NCI-H1092 (cell line): ENCODE measurements at regions not wholly inside any gene's neighbourhood (a gene's known extent, or its start where the extent isn't known, plus 50 kb on each side); places are given as distances from the start of the nearest gene placed in this dataset.
A peak's percentile ranks its signal among the peaks of the same experiment; 100 is the strongest.

Experiments
- DNase-seq: peaks from one replicate; lab custom pipeline; 2025; lab: John Stamatoyannopoulos, UW

DNA sequence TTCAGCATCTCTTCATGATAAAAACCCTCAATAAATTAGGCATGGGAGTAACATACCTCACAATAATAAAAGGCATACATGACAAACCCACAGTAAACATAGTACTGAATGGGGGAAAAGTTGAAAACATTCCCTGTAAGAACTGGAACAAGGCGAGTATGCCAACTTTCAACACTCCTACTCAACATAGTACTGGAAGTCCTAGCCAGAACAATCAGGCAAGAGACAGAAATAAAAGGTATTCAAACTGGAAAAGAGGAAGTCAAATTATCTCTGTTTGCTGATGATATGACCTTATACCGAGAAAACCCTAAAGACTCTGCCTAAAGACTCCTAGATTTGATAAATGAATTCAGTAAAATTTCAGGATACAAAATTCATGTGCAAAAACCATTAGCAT is 167.6 kb downstream of the TMEM38B start:
- no peak for DNase-seq

DNA sequence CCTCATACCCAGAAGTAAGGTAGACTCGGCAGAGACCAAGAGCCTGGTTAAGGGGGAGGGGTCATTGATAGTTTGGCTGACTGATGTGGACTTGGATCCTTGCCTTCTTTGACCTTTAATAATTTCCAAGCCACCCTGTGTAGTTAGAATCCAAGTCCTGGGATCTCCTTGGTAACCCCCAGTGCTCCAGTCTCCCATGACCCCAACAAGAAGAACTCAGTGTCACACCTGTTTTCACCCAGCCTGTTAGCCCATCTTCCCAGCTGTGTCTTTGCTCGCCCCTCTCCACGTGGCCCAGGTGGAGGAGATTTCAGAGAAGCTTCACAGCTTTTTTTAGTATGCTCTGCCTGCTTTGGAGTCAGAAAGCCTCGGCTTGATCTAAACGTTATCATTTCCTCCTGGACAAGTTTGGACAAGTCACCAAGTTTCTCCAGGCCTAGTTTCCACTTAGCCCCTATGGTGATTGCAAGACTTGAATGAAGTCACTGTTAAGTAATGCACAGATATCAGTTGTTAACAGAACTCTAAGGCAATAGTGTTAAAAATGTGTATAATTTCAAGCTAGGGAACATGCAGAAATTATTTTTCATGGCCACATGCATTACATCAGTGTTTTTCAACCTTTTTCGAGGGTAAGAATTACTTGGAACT is 170.0 kb downstream of the TMEM38B start:
- DNase-seq, result no peak

- DNase-seq, result no peak
These were observed 170.9 kb downstream of the TMEM38B start for GRCh38 chr9:105865285-105865684.

GRCh38 chr9:105871540-105871939 is 177.2 kb downstream of the TMEM38B start:
- no peak for DNase-seq

DNA sequence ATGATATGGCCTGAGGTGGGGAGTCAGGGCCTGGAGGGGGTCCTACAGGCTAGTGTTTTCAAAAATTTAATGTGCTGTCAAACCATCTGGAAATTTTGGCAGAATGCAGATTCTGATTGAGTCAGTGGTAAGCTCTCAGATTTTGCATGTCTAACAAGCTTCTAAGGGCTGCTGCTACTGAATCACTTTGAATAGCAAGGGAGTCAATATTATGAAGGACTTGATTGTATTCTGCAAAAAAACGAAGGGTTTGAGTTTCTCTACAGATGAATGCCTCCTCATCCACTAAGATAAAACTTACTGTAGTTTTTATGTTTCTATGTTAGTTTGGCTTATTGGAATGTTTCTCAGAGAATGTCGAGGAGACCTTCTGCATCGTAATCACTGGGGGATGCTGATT is 179.5 kb downstream of the TMEM38B start:
- no peak for DNase-seq

- peak; percentile 95 for DNase-seq
These were observed 183.4 kb downstream of the TMEM38B start for GRCh38 chr9:105877721-105878120.

- DNase-seq, result no peak
These were observed 184.8 kb downstream of the TMEM38B start for GRCh38 chr9:105879181-105879580.

DNA sequence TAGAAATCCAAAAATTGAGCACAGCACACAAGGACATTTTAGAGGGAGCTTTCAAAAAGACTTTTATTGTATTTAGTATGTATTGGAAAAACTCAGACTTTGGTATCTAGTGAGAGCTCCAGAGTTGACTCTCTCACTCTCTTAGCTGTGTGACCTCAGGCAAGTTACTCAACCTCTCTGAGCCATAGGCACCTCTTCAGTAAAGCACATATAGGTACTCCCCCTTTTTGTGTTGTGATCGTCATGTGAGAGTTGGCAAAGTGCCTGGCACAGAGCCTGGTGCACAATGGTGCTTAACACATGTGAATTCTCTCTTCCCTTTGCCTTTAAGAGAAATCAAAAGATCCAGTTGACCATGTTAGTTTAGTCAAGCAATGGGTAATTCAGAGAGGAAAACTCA is 186.2 kb downstream of the TMEM38B start:
- DNase-seq, result no peak

DNA sequence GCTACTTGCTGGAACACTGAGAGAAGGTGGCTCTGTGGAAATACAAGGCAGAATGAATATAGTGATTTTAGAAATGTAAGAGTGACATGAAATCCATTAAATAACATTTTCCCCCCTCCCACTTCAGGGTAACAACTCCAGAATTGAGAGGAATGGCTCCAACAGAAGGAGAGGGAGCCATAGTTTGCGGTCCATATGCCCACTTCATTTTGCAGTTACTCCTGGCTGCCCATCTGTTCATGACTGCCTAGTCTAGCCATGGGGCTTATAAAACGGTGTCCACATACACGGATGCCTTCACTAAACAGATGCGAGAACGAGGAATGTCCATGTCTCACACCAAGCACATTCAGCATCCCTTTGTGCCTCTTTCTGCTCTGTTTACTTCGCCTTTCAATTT is 186.7 kb downstream of the TMEM38B start:
- no peak for DNase-seq

DNA sequence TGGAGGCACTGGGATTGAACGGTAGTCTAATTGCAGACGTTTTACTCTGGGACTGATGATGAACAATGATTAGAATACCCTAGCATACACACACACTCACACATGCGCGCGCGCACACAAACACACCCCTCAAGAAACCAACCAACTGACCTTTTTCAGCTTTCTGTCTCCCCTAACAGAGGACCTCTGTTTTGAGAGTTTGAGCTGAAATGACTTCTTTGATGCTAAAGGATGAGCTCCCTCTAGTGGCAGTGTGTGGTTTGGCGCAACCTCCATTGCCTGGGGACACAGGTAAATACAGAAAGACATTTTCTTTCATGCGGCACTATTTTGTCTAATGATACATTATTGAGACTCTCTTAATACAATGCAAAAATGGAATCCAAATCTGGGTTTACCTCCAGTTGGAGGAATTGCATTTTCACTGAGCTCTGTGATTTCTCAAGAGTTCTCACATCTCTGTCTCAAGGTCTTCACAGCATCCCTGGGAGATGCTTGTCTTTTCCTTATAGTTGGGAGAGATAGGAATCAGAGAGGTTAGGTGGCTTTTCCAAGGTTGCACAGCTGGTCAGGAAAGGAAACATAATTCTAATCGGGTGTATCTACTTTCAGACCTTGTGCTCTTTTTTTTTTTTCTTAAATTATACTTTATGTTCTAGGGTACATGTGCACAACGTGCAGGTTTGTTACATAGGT is 187.5 kb downstream of the TMEM38B start:
- DNase-seq, result peak; percentile 61

DNA sequence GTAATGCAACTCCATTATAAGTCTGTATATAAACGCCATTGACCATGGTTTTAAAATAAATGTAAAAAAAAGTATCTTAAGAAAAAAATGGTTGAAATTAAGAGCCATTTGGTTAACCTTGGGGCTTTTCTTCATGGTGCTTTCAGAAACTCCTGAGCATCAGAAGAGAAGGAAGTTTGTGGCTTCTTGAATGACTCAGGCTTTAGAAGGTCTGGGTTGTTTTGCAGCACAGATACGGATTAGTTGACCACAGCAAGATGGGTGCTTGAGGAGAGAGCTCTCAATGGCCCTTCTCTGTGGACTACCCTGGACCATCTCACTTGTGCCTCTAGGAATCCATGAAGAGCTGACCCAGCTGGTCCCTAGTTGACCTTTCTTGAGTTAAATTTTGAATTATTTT is 189.5 kb downstream of the TMEM38B start:
- no peak for DNase-seq

GRCh38 chr9:105884416-105884815 is 190.1 kb downstream of the TMEM38B start:
- DNase-seq, result no peak

DNA sequence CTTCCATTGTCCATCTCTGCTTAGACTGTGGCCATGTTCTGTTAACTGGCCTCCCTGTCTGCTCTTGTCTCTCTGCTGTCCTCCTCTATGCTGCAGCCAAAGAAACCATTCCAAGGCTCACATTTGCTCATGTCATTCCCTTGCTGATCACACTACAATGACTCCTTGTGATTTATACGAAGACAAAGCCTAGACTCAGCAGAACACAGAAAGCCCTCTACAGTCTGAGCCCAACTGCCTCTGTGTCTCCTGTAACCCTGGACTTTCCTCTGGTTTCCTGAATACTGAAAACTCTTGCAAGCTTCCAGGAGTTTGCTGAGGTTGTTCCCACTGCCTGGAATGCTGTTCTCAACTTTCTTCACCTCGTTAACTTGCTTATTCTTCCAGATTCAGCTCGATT is 191.8 kb downstream of the TMEM38B start:
- no peak for DNase-seq

- DNase-seq, result no peak
These were observed 193.3 kb downstream of the TMEM38B start for GRCh38 chr9:105887679-105888078.

- DNase-seq, result no peak
These were observed 195.9 kb downstream of the TMEM38B start for GRCh38 chr9:105890046-105890822.

DNA sequence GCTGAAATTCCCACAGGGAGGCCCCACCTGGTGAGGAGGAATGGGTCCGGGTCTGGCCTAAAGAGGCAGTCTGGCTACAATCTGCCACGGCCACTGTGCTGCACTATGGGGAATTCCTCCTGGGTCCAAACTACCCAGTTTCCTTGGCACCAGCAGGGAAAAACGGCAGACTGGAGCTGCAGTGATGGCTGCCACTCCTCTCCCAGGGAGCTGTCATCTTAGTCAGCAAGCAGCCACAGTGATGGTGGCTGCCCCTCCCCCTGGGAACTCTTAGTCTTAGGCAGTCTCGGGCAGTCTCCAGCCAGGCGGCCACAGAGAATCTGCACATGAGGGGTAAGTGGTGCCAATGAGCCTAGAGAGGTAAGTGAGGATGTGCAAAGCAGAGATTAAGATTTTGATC is 205.8 kb downstream of the TMEM38B start:
- no peak for DNase-seq

DNA sequence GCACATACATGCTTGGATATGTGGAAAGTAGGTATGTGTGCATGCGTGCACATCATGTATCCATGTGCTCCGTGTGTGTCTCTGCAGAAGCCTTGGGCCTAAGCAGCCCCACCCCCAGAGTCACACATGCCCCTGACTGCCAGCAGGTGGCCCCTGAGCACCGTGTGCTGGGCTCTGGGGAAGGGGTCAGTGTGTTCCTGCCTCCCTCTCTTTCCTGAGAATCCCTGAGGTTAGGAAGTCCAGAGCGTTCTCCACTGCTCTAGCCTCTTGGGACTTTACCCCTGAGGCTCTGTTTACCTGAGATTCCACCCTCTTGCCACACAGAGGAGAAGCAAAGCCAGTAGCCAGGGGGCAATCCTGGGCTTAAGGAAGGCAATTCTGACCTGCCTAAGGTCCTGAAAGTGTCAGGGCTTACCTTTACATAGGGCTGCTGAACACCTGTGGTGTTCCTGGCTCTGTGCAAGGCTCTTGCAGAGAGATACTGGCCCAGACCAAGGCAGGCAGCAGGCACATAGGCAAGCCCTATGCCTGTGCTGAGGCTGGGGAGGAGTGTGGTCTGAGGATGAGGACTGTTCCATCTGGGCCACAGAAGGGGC is 207.3 kb downstream of the TMEM38B start:
- peak; percentile 49 for DNase-seq

DNA sequence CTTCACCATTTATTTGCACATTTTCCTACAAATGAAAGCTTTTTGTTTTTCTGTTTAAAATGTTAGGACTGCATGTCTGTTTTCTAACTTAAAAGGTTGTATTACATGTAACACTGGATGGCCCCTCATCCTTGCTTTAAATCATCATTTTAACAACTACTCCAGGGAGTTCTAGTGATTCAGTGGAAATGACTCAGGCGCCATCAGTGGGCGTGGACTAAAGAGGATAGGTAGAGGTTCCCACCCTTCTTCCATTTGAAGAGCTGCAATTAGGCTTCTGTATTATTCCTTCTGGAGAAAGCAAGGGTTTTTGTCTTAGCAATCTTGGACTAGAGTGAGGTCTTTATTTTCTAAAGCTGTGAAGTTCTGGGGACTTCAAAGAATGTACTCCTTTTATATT is 213.7 kb downstream of the TMEM38B start:
- DNase-seq, result no peak

GRCh38 chr9:105911104-105911911 is 217.0 kb downstream of the TMEM38B start:
- DNase-seq, result no peak

DNA sequence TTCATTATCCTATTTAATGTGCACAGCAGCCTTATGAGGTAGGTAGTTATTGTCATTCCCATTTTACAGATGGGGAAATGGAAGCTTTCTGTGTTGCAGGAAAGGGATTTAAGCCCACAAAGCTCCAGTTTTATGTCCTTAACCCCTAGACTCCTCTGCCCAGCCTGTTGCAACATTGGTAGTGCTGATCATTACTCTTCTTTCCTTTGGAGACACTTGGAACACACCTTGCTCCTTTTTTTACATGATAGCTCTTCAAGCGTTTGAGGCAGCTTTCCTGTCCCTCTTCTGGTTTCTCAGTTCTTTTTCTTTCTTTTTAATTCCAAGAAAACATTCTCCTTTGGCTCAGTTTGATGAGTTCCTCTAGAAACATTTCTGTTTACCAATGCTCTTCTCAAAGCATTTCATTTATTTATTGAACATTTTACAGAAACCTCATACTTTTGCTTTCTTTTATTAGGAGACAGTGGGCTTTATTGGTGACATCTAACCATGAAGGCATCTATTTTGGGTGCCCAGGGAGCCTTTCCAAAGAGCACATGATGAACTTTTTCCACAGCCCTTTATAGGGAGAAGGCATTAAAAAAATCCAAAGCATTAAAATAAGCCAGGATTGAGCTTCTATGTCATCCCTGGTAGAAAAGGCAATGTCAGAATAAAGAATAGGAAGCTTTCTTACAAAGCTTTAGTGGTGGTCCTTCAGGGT is 218.0 kb downstream of the TMEM38B start:
- DNase-seq, result no peak

- DNase-seq, result peak; percentile 41
These were observed 218.6 kb downstream of the TMEM38B start for GRCh38 chr9:105912863-105913516.
